ENCODE measurements at regions not wholly inside any gene's neighbourhood (a gene's known extent, or its start where the extent isn't known, plus 50 kb on each side); places are given as distances from the start of the nearest gene placed in this dataset.

DNA sequence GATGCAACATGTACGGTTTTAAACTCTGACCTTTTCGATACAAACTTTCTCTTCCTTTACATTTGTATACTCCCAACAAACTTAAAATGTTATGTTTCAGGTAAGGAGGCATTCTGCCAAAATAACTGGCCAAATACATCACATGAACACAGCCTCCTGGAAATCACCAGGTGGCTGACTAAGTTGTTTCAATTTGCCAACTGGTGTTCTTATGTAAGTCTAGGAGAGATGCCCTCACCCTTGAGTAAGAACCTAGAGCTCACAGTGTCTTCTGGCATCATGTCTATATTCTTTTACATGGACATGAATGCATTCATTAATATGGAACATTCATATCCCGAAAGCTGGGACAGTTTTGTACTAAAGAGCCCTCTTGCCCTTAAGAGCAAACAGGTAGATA is 341.1 kb upstream of the NR2F2 start:
- CTCF ChIA-PET, result no interaction called here
- TF ChIP-seq YY1 (IDR thresholded peaks at IDR 0.05; ENCODE audit: low read depth), result no peak
- TF ChIP-seq RFX5 (IDR thresholded peaks at IDR 0.05; ENCODE audit: low read length), result no peak
- no peak for TF ChIP-seq NRF1 (IDR thresholded peaks at IDR 0.05; ENCODE audit: low read depth, low read length)
- no peak for TF ChIP-seq JUND (IDR thresholded peaks at IDR 0.05)
- no peak for TF ChIP-seq EP300 (IDR thresholded peaks at IDR 0.05; ENCODE audit: borderline replicate concordance in 1 of 2, low read depth in 1 of 2, low read length in 1 of 2)
- TF ChIP-seq MEF2A (IDR thresholded peaks at IDR 0.05; ENCODE audit: borderline replicate concordance, low read depth), result no peak
- TF ChIP-seq, protein P1, sequence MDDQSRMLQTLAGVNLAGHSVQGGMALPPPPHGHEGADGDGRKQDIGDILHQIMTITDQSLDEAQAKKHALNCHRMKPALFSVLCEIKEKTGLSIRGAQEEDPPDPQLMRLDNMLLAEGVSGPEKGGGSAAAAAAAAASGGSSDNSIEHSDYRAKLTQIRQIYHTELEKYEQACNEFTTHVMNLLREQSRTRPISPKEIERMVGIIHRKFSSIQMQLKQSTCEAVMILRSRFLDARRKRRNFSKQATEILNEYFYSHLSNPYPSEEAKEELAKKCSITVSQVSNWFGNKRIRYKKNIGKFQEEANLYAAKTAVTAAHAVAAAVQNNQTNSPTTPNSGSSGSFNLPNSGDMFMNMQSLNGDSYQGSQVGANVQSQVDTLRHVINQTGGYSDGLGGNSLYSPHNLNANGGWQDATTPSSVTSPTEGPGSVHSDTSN (IDR thresholded peaks at IDR 0.05), result no peak
- no peak for TF ChIP-seq POLR2AphosphoS5 (IDR thresholded peaks at IDR 0.05; ENCODE audit: low read depth, low read length)
- no peak for TF ChIP-seq RAD21 (IDR thresholded peaks at IDR 0.05; ENCODE audit: low read length)
- TF ChIP-seq MXI1 (IDR thresholded peaks at IDR 0.05; ENCODE audit: low read depth, low read length), result no peak
- TF ChIP-seq GABPA (IDR thresholded peaks at IDR 0.05; ENCODE audit: low read depth), result no peak
- TF ChIP-seq, protein P2, sequence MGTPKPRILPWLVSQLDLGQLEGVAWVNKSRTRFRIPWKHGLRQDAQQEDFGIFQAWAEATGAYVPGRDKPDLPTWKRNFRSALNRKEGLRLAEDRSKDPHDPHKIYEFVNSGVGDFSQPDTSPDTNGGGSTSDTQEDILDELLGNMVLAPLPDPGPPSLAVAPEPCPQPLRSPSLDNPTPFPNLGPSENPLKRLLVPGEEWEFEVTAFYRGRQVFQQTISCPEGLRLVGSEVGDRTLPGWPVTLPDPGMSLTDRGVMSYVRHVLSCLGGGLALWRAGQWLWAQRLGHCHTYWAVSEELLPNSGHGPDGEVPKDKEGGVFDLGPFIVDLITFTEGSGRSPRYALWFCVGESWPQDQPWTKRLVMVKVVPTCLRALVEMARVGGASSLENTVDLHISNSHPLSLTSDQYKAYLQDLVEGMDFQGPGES (IDR thresholded peaks at IDR 0.05; ENCODE audit: low read depth, low read length), result no peak
- no peak for TF ChIP-seq TEAD4 (IDR thresholded peaks at IDR 0.05; ENCODE audit: borderline replicate concordance, insufficient read depth)
- TF ChIP-seq CHD2 (IDR thresholded peaks at IDR 0.05; ENCODE audit: low read length, partially characterized antibody), result no peak
- TF ChIP-seq, protein P3, sequence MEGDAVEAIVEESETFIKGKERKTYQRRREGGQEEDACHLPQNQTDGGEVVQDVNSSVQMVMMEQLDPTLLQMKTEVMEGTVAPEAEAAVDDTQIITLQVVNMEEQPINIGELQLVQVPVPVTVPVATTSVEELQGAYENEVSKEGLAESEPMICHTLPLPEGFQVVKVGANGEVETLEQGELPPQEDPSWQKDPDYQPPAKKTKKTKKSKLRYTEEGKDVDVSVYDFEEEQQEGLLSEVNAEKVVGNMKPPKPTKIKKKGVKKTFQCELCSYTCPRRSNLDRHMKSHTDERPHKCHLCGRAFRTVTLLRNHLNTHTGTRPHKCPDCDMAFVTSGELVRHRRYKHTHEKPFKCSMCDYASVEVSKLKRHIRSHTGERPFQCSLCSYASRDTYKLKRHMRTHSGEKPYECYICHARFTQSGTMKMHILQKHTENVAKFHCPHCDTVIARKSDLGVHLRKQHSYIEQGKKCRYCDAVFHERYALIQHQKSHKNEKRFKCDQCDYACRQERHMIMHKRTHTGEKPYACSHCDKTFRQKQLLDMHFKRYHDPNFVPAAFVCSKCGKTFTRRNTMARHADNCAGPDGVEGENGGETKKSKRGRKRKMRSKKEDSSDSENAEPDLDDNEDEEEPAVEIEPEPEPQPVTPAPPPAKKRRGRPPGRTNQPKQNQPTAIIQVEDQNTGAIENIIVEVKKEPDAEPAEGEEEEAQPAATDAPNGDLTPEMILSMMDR (IDR thresholded peaks at IDR 0.05), result no peak
- TF ChIP-seq NFIC (IDR thresholded peaks at IDR 0.05; ENCODE audit: borderline replicate concordance), result no peak
- TF ChIP-seq RXRA (IDR thresholded peaks at IDR 0.05; ENCODE audit: borderline replicate concordance, low read depth), result no peak
- Histone ChIP-seq H3K4me3 (ENCODE audit: low read depth in 2 of 2, low read length in 1 of 2) (no peak overlapping the region), H3K4me1 (ENCODE audit: control insufficient read depth in 1 of 2, insufficient read depth in 2 of 2, low read depth in 1 of 2, low read length in 1 of 2) (no peaks in the 10 kb centered on the region), H3F3A (replicated peaks; ENCODE audit: insufficient read depth) (no peaks in the 10 kb centered on the region), H3K27me3 (ENCODE audit: insufficient read depth) (no peaks in the 10 kb centered on the region), H3K79me2 (ENCODE audit: insufficient read depth) (no peaks in the 10 kb centered on the region), H3K9me2 (no peaks in the 10 kb centered on the region), H3K4me2 (no peak overlapping the region), H3K36me3 (replicated peaks in 1 of 2; ENCODE audit: control insufficient read depth in 1 of 2, insufficient read depth in 2 of 2, low read length in 1 of 2) (no peaks in the 10 kb centered on the region), H3K9me3 (no peaks in the 10 kb centered on the region), H2AFZ (ENCODE audit: low read depth) (no peak overlapping the region), H3K27ac (ENCODE audit: low read depth in 2 of 2, low read length in 1 of 2) (no peak overlapping the region), H4K20me1 (ENCODE audit: insufficient read depth) (no peaks in the 10 kb centered on the region), H3K9ac (no peak overlapping the region)
- 12% methylated on average over 3 of the region's 3 CpGs for WGBS (ENCODE audit: low lambda C conversion rate)
- no peak for DNase-seq
- POLR2A ChIA-PET, result no interaction called here
